Urothelium cell line (cell line): ENCODE measurements at regions not wholly inside any gene's neighbourhood (a gene's known extent, or its start where the extent isn't known, plus 50 kb on each side); places are given as distances from the start of the nearest gene placed in this dataset.

Source experiments
- DNase-seq: peaks from one replicate; pipeline ENCODE4 v3.0.0; 2011; ENCODE audit warnings: low spot score, mixed read lengths
- FAIRE-seq: peaks from 2 replicates; lab custom pipeline; 2011; peaks lifted over from hg19 to GRCh38; lab: Jason Lieb, UNC

DNA sequence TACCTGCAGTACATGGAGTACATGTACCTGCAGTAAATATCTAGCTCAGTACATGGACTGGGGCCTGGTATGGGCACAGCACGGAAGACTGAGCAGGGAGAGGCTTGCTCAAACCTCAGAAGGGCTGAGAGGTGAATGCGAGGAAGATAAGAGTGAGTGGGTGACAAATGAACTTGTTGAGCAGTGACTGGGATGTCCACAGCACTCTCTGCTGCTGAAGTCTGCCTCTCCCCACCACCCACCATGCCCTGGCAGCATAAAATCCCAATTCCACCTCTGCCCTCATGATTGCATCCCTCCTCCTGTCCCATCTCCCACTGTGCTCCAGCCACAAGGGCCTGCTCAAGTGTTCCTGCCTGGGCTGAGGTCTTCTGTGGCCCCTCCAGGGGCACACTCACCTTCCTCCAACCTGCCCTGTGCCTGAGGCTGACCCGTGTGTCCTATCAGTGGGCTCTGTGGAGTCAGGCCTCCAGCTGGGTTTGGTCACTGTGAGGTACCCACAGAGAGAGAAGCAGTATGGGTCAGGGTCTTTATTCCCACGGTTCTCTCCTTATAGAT lies 114.2 kb downstream of the FOXD2 start:
- FAIRE-seq, result no peak
- no peak for DNase-seq

DNA sequence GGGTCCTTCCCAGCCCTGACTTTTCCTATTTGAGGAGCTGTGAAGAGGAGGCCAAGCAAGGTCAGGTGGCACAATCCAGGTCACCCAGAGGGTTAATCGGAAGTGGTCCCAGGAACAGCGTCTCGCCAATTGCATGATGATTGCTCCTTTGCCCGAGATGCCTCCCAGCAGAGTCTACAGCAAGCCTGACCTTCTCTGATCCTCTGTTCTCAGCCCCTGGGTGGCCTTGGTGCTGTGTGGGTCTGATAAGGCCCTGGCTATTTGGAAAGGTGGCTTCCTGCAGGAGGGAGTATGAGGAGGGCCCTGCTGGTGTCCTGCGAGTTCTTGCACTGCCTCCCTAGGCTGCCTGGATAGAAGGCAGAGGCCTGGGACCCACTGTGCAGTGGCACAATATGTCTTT lies 116.2 kb downstream of the FOXD2 start:
- no peak for DNase-seq
- no peak for FAIRE-seq

DNA sequence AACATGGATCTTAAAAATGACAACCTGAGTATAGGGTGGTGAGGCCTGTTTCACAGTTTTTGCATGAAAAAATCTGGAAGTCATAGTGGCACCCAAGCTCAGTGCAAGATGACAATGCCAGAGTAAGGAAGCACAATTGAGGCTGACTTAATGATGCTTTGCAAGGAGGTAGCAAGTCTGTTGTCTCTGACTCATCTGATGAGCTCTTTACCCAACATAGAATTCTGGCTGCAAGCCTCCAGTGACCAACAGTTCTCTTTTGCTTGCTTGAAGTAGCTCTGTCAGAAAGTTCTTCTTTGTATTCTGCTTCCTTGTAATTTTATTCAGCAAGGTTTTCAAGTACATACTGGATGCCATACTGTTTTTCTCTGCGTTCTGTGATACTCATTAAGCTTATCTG lies 117.1 kb downstream of the FOXD2 start:
- no peak for DNase-seq

DNA sequence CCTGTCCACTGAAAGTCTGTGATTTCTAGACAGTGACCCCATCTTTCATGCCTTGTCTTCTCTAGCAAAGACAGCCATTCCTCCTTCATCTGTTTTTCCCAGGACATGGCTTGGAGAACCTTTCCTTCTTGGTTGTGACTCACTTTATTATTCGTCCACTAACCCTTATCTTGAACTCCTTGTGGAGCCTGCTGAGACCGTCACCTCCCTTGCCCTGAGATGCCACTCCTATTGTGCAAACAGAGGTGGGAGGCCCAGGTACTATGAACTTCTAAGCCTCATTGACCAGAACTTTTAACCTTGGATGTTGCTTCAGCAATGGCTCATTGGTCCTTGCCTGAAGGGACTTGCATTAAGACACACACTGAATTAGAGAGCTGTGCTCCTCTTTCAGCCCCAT lies 117.5 kb downstream of the FOXD2 start:
- FAIRE-seq (no peak), DNase-seq (no peak)

More for the DNA sequence above, 117.1 kb downstream of the FOXD2 start:
- no peak for FAIRE-seq

DNA sequence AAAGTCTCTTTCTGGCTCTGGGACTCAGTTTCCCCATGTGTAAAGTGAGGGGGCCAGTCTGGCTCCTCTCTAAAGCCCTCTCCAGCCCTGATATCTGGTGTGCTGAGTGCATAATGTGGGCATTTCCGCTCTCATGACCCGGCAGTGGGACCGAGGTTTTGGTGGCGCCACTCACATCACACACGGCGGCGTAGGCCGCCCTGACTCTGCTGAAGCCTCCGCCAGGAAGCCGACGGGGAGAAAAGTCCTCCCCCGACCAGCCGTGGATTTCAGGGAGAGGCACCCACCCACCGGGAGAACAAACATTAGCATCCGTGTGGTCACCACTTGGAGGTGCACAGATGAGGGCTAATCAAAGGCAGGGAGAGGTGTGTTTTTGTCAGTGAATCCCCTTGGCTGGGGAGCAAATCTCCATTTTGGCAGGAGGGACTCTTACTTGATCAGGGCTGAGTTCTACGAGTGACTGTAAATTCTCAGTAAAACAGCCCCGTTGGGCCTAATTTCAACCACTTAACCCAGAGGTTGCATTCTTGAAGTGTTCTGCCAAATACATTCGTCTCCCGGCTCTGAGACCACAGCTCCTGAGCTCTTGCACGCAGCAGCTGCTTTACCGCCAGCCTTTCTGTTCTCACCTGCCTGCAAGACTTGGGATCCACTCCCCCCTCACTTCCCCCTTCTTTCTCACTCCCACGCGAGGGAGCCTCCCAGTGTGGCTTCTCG lies 118.2 kb downstream of the FOXD2 start:
- DNase-seq (no peak), FAIRE-seq (no peak)

DNA sequence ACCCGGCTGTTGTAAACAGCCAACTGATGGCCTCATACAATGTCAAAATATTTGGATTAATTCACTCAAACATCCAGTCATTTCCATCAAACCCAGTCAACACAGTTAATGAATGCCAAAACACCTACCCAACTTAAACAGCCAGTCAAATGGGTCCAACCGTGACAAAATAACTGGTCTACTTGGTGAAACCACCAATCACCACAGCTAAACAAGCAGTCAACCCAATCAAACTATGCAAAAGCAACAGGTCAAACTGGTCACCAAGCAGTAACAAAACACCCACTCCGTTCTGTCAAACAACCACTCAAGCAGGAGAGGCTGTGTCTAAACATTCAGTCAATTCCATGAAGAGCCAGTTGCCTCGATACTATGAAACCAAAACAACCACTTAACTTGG lies 119.2 kb downstream of the FOXD2 start:
- no peak for FAIRE-seq
- no peak for DNase-seq

DNA sequence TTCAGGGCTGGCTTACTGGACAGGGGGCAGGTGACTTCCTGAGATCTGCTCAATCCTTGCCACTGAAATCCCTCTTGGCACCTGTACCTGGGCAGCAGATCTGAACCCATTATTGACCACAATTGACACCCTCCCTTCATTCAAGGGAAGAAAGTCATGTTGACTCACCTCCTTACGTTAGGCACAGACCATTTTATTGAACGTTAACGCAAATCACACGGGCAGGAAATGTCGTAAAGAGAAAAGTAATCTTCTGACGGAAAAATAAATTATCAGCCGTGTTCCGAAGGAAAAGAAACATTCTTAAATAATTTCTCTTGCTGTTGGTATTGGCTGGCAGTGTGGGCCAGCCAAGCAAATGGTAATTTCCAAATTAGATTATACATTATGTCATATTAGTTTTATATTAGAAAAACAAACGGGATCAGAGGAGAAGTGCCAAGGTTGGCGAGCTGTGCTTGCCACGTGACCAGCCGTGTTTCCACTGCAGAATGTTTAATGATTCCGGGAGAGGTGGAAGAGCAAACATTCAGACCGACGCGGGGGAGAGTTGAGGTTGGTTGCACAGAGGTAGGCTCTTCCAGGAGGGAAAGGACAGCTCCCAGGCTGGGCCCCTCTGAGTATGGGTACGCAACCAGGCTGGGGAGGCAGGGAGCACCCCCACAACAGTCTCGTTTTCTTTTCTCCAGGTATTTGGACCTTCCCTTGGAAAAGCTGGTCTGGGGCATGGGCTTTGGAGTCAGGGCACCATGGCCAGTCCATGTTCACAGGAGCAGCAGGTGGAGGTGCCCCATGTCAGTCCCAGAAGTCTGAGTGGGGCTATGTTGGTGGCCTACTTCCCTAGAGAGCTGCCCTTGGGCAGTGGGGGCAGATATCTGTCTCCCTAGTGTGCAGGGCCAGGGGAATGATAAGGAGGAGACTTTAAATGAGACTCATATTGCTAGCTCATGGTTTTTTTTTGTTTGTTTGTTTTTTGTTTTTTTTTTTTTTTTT lies 121.1 kb downstream of the FOXD2 start:
- DNase-seq (no peak), FAIRE-seq (peak; percentile 50)

DNA sequence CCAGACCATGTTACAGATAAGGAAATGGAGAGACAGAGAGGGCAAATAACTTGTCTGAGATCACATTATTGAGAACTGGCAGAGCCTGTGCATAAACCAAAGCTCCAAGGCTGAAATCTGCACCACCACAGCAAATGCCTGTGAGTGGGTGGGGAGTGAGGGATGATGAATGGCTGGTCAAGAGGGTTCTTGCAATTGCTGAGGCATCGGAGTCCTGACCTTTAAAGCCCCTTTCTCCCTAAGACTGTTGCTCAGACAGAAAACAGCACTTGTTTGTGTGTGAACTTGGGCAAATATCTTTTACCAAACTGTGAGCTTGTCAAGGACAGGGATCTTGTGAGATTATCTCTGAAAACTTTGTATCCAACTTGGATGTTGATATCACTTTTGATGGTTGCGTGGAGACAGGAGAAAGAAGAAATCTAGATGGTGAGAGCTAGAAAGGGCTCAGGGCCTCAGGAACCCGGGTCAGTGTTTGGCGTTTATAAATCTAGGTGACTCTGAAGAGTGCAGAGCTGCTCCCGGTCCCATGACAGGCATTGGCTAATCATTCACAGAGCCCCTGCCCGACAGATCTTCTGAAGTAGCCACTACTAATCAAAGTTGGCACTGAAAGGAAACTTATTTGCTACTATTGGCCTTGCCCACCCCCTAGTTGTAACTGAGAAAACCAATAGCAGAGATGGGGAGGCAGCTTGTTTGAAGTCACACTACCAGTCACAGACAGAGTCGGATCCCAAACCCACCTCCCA lies 122.3 kb downstream of the FOXD2 start:
- no peak for FAIRE-seq
- DNase-seq, result no peak

DNA sequence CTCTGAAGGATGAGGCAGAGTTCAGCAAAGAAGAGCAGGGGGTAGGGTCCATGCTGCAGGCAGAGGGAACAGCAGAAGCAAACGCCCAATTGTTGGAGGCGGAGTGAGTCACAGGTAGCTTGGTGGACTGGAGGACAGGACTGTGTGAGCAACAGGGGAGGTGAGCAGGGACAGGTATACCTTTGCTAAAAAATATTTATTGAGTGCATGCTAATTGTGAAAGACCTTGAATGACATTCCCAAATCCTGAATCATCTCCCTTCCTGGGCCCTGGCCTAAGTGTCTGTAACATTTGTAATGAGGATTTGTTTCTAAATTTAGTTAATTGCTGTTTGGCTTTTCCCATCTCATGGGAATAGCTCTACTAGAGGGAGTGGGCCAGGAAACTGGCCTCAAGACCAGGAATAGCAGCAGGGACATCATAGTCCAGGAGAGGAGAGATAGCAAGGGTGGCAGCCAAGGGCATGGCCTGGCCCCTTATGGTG lies 123.7 kb downstream of the FOXD2 start:
- DNase-seq, result no peak
- no peak for FAIRE-seq

DNA sequence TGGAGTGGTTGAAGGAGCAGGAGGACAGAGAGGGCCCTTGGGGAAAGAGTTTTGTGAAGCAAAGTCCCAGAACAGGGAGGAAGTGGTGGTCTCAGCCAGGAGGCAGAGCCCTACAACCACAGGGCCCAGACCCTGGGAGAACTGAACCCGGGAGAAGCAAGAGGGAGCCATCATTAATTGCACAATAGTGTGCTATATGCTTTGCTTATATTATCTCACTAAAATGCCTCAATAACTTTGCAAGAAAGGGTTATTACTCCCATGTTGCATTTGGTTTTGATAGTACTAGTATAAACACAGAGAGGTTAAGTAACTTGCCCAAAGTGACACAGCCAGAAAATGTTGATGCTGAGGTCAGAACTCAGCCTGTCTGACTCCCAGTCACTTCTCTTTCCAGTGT lies 124.3 kb downstream of the FOXD2 start:
- DNase-seq (no peak), FAIRE-seq (no peak)

DNA sequence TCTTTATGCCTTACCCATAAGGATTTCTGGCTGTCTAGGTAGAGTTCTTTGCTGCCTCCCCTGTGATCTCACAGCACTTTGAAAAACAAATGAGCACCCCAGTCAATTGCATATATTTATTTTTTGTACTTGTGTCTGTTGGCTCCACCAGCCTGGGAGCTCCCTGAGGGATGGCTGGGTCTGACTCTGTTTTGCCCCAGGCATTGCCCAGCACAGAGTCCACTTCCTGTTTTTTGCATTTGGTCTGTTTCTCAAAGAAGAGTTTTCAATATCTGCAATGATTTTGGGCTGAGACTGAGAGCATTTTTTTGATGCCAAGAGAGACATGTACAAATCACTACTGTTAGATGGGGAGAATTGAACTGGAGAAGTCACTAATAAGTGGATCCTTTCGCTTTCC lies 125.0 kb downstream of the FOXD2 start:
- no peak for FAIRE-seq

DNA sequence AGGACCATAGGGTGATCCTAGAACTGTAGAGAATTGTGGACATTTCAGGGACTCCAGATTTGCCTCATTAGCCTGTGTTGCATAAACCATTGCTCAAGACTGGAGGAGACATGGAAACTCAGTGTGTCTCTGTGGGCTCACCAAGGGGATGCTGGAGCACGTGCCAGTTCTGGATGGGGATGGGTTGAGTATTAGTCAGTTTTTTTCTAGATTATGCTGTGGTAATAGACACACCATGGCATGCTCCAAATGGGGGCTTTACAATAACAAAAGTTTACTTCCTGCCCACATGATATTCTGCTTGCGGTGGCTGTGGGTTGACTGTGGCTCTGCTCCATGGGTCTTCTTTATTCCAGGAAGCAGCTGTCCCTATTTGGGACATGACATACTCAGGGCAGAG lies 125.4 kb downstream of the FOXD2 start:
- DNase-seq, result no peak
- no peak for FAIRE-seq

More for the DNA sequence above, 125.0 kb downstream of the FOXD2 start:
- no peak for DNase-seq

DNA sequence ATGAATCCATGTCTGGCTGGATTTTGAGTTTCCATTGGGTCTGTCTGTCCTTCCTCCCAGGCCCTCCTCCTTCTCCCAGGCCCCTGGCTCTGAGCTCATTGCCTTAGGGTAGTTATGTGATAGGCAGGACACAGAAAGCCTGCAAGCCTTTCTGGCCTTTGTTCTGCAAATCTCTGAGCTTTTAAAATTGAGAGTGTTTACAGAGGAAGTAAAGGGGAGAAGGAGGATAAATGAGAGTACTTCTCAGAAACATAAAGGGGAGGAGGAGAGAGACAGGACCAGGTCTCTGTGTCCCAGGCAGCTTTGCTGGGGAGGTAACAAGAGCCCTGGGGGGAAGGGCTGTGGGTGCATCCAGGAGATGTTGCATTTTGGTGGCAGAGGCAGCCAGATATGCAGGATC lies 126.7 kb downstream of the FOXD2 start:
- FAIRE-seq, result no peak
- no peak for DNase-seq

DNA sequence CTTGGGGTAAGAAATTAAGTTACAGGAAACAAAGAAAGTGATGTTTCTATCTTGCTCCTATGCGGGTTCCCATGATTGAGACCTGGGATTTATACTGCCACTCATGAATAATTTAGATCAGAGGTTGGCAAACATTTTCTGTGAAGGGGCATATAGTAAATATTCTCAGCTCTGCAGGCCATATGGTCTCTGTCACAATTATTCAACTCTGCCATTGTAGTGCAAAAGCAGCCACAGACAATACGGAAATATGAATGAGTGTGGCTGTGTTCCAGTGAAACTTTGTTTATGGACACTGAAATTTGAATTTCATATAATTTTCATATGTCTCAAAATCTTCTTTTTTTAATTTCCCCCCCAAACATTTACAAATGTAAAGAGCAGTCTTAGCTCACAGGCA lies 127.2 kb downstream of the FOXD2 start:
- DNase-seq, result no peak
- FAIRE-seq, result no peak

DNA sequence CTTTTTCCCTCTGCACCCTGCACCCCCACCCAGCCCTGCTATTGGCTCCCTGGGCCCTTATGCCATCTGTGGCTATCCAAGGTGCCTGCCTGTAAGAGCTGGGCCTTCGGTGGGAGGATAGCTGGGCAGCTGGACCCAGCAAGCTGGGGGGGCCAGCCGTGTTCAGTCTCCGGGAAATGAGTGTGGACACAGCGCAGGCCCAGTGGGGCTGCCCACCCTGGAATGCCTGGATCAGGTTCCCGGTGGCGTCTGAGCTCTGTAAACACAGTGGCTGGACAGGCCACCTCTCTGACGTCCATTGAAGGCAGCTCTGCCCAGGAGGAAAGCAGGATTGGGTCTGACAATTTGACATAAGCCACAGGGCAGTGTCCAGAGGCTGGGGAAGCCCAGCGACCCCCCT lies 127.8 kb downstream of the FOXD2 start:
- no peak for FAIRE-seq

DNA sequence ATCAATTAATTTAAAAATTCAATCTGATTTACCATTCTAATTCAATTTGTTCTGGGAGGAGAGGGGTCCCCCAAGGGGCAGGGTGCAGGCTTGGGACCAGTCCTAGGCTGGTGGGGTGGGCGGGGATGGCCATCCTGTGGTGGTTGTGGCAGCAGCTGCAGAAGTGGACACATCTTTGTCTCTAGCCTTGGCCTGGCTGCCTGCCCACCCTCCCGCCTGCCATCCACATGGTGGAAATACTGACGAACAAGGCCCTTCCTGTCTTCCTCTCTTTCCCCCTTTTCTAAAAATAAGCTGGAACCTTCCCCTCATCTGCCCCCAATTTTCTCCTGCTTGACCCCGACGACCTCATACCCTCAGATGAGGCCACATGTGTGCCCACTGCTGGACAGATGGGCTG lies 130.9 kb downstream of the FOXD2 start:
- DNase-seq (no peak), FAIRE-seq (no peak)

More for the DNA sequence above, 127.8 kb downstream of the FOXD2 start:
- no peak for DNase-seq

DNA sequence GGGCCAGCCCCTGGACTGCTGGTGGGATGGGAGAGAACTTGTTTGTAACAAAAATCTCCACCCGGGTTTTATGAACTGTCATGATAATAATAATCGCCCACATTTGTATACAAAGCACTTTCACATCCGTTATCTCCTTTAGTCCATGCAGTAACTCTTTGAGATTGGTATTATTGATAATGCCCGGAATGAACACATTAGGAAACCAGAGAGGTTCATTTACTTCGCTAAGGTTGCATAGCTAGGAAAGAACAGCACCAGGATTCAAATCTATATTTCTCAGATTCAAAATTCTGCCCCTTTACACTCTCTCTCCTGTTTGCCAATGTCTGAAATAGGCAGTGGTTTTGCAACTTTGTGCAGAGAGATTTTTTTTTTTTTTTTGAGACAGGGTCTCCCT lies 131.4 kb downstream of the FOXD2 start:
- FAIRE-seq, result no peak
- no peak for DNase-seq

DNA sequence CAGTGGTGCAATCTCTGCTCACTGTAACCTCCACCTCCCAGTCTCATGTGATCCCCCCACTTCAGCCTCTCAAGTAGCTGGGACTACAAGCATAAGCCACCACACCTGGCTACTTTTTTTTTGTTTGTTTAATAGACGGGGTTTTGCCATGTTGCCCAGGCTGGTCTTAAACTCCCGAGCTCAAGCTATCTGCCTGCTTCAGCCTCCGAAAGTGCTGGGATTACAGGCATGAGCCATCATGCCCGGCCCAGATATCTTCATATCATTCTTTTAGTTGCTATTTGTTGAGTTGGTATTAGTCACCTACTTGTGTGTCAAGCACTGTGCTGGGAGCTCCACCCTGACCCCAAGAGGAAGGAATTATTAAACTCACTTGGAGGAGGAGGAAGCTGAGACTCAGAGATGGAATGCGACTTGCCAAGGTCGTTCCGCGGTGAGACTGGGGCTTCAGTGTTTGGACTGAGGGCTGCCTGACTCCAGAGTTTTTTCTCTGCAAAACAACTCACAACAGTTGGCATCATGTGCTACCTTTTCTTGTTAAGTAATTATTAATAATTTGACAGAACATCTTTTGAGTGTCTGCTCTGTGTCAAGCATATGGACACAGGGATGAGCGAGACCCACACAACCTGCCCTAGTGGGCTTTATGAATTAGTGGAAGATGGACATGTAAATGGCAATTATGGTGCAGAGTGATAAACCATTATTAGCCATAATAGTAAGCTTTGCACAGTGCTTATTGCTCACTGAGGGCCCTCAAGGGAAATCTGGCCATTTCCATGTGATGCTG lies 132.0 kb downstream of the FOXD2 start:
- DNase-seq (peak; percentile 89), FAIRE-seq (peak; percentile 9)

DNA sequence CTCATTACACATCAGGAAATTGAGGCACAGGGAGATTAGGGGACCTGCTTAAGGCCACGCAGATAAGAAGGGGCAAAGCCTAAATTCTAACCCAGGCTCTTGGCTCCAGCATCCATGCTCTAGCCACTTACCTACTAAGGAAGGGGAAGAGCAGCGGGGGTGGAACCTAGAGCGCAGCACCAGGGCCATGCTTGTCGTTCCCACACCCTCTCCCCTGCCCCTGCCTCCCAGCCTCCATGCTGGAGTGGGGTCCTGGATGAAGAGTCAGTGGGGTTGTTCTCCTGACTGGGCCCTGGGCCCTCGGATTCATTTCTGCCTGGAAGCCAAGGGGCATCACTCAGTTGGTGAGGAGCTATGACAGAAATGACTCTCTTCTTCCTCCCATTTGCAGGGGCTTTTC lies 133.3 kb downstream of the FOXD2 start:
- DNase-seq, result no peak
- FAIRE-seq, result no peak

DNA sequence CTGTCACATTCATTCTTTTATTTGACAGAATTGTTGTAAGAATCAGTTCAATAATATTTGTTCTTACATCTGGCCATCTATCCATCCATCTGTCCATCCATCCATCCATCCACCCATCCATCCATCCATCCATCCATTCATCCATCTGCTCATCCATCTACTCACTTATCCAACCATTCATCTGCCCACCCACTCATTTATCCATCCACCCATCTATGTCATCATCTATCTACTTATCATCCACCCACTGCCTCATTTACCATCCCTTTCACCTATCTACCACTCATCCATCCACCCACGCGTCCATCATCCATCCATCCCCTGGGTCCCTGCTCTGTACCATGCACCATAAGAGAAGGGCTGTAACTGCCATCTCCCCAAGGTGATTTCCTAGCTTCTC lies 134.1 kb downstream of the FOXD2 start:
- DNase-seq (no peak), FAIRE-seq (peak; percentile 85)
